Activated CD4-positive, alpha-beta T cell treated with anti-CD3 and anti-CD28 coated beads, Interleukin-2, amount 50 U/mL, for 16 hours (primary cell): ENCODE measurements at regions not wholly inside any gene's neighbourhood (a gene's known extent, or its start where the extent isn't known, plus 50 kb on each side); places are given as distances from the start of the nearest gene placed in this dataset.
"Not testable (repeated sequence)": the region's sequence is repeated elsewhere in the genome, so short reads cannot be mapped to it uniquely, and the experiment has no call there.

Experiments
- DNase-seq: peaks from one replicate; pipeline ENCODE4 v3.0.0-alpha.2; 2020

- no peak for DNase-seq
Observed at GRCh38 chr2:107128381-107128780, 242.4 kb upstream of the ST6GAL2 start.

- no peak for DNase-seq
Observed at GRCh38 chr2:107132070-107132469, 246.1 kb upstream of the ST6GAL2 start.

GRCh38 chr2:107132746-107133145 is 246.8 kb upstream of the ST6GAL2 start:
- DNase-seq, result no peak

- DNase-seq, result no peak
Observed at GRCh38 chr2:107133412-107133811, 247.4 kb upstream of the ST6GAL2 start.

GRCh38 chr2:107136733-107137132 is 250.8 kb upstream of the ST6GAL2 start:
- DNase-seq, result no peak

- no peak for DNase-seq
Observed at GRCh38 chr2:107137706-107138105, 251.7 kb upstream of the ST6GAL2 start.

- DNase-seq, result no peak
Observed at GRCh38 chr2:107146181-107146580, 260.2 kb upstream of the ST6GAL2 start.

GRCh38 chr2:107146645-107147044 is 260.7 kb upstream of the ST6GAL2 start:
- not testable (repeated sequence) for DNase-seq

GRCh38 chr2:107148055-107148454 is 262.1 kb upstream of the ST6GAL2 start:
- no peak for DNase-seq

- DNase-seq, result no peak
Observed at GRCh38 chr2:107148496-107148895, 262.5 kb upstream of the ST6GAL2 start.

- DNase-seq, result no peak
Observed at GRCh38 chr2:107160640-107161239, 274.8 kb upstream of the ST6GAL2 start.

GRCh38 chr2:107168141-107168540 is 282.2 kb upstream of the ST6GAL2 start:
- DNase-seq, result no peak

- DNase-seq, result no peak
Observed at GRCh38 chr2:107174171-107174570, 288.2 kb upstream of the ST6GAL2 start.

- no peak for DNase-seq
Observed at GRCh38 chr2:107182981-107183380, 297.0 kb upstream of the ST6GAL2 start.

- no peak for DNase-seq
Observed at GRCh38 chr2:107187870-107188269, 301.9 kb upstream of the ST6GAL2 start.

- DNase-seq, result no peak
Observed at GRCh38 chr2:107195631-107196030, 309.7 kb upstream of the ST6GAL2 start.

GRCh38 chr2:107197594-107198294 is 311.8 kb upstream of the ST6GAL2 start:
- no peak for DNase-seq

GRCh38 chr2:107202962-107203591 is 317.1 kb upstream of the ST6GAL2 start:
- DNase-seq, result no peak

GRCh38 chr2:107215401-107216350 is 329.7 kb upstream of the ST6GAL2 start:
- DNase-seq, result no peak

GRCh38 chr2:107218208-107218607 is 332.2 kb upstream of the ST6GAL2 start:
- no peak for DNase-seq

- DNase-seq, result no peak
Observed at GRCh38 chr2:107222466-107222865, 336.5 kb upstream of the ST6GAL2 start.

GRCh38 chr2:107235491-107236254 is 349.7 kb upstream of the ST6GAL2 start:
- DNase-seq, result no peak
